HL-60 (cell line): ENCODE measurements at regions not wholly inside any gene's neighbourhood (a gene's known extent, or its start where the extent isn't known, plus 50 kb on each side); places are given as distances from the start of the nearest gene placed in this dataset.
A peak's percentile ranks its signal among the peaks of the same experiment; 100 is the strongest.

Experiments
- GABPA ChIP-seq: IDR thresholded peaks from 2 replicates; pipeline ENCODE4 v1.6.1; 2012; ENCODE audit warnings: low read depth
- POLR2AphosphoS5 ChIP-seq: IDR thresholded peaks from 2 replicates; pipeline ENCODE4 v1.6.1; 2012; ENCODE audit warnings: low read depth
- SPI1 ChIP-seq: IDR thresholded peaks from 2 replicates; pipeline ENCODE4 v1.6.1; 2012; ENCODE audit warnings: low read depth, mild to moderate bottlenecking, borderline replicate concordance
- TF ChIP-seq, protein P1 (sequence below): IDR thresholded peaks from one replicate; pipeline ENCODE4 v1.5.1; 2011; ENCODE audit warnings: low read length, control low read depth, inconsistent platforms; ENCODE audit not compliant: insufficient read depth
- TF ChIP-seq, protein P2 (sequence below): IDR thresholded peaks from 2 replicates; pipeline ENCODE4 v1.6.1; 2012; ENCODE audit warnings: low read depth; ENCODE audit not compliant: insufficient replicate concordance

- TF ChIP-seq, protein P1, sequence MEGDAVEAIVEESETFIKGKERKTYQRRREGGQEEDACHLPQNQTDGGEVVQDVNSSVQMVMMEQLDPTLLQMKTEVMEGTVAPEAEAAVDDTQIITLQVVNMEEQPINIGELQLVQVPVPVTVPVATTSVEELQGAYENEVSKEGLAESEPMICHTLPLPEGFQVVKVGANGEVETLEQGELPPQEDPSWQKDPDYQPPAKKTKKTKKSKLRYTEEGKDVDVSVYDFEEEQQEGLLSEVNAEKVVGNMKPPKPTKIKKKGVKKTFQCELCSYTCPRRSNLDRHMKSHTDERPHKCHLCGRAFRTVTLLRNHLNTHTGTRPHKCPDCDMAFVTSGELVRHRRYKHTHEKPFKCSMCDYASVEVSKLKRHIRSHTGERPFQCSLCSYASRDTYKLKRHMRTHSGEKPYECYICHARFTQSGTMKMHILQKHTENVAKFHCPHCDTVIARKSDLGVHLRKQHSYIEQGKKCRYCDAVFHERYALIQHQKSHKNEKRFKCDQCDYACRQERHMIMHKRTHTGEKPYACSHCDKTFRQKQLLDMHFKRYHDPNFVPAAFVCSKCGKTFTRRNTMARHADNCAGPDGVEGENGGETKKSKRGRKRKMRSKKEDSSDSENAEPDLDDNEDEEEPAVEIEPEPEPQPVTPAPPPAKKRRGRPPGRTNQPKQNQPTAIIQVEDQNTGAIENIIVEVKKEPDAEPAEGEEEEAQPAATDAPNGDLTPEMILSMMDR = peak; percentile 28
- TF ChIP-seq GABPA (no peak), POLR2AphosphoS5 (no peak), SPI1 (no peak)
- TF ChIP-seq, protein P2, sequence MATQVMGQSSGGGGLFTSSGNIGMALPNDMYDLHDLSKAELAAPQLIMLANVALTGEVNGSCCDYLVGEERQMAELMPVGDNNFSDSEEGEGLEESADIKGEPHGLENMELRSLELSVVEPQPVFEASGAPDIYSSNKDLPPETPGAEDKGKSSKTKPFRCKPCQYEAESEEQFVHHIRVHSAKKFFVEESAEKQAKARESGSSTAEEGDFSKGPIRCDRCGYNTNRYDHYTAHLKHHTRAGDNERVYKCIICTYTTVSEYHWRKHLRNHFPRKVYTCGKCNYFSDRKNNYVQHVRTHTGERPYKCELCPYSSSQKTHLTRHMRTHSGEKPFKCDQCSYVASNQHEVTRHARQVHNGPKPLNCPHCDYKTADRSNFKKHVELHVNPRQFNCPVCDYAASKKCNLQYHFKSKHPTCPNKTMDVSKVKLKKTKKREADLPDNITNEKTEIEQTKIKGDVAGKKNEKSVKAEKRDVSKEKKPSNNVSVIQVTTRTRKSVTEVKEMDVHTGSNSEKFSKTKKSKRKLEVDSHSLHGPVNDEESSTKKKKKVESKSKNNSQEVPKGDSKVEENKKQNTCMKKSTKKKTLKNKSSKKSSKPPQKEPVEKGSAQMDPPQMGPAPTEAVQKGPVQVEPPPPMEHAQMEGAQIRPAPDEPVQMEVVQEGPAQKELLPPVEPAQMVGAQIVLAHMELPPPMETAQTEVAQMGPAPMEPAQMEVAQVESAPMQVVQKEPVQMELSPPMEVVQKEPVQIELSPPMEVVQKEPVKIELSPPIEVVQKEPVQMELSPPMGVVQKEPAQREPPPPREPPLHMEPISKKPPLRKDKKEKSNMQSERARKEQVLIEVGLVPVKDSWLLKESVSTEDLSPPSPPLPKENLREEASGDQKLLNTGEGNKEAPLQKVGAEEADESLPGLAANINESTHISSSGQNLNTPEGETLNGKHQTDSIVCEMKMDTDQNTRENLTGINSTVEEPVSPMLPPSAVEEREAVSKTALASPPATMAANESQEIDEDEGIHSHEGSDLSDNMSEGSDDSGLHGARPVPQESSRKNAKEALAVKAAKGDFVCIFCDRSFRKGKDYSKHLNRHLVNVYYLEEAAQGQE = no peak
These were observed 1793.9 kb downstream of the NCAM2 start for GRCh38 chr21:22791986-22792560.
